Progenitor cell of endocrine pancreas (in vitro differentiated cells): ENCODE measurements at regions not wholly inside any gene's neighbourhood (a gene's known extent, or its start where the extent isn't known, plus 50 kb on each side); places are given as distances from the start of the nearest gene placed in this dataset.

Experiments used
- DNase-seq: peaks from one replicate; pipeline ENCODE4 v3.0.0; 2021; ENCODE audit warnings: low spot score; ENCODE audit not compliant: unreplicated experiment
- H3K27ac Mint-ChIP-seq: 2 replicates; pipeline ENCODE4 v1.8.0; 2021; ENCODE audit warnings: mild to moderate bottlenecking, moderate library complexity, mixed read lengths
- H3K27me3 Mint-ChIP-seq: 2 replicates; pipeline ENCODE4 v1.8.0; 2021; ENCODE audit warnings: mixed read lengths
- H3K36me3 Mint-ChIP-seq: 2 replicates; pipeline ENCODE4 v1.8.0; 2022; ENCODE audit warnings: mixed read lengths; ENCODE audit not compliant: insufficient read depth
- H3K4me1 Mint-ChIP-seq: 2 replicates; pipeline ENCODE4 v1.8.0; 2021; ENCODE audit warnings: low read depth, mixed read lengths
- H3K4me3 Mint-ChIP-seq: 2 replicates; pipeline ENCODE4 v1.8.0; 2021; ENCODE audit warnings: low read depth, mild to moderate bottlenecking, moderate library complexity, mixed read lengths
- H3K9me3 Mint-ChIP-seq: 2 replicates; pipeline ENCODE4 v1.8.0; 2021; ENCODE audit warnings: low read depth, mixed read lengths
- CTCF ChIP-seq: fragments of 200-600 bp; sonication (generic); IDR thresholded peaks from one replicate; pipeline ENCODE4 v1.5.0; 2021; ENCODE audit warnings: antibody characterized with exemption, mild to moderate bottlenecking; ENCODE audit not compliant: unreplicated experiment

- H3K27ac Mint-ChIP-seq: no peak overlapping the region
- H3K27me3 Mint-ChIP-seq: peaks cover 4% of the 10 kb centered on the region
Measured at GRCh38 chr6:145012039-145012662, 723.2 kb downstream of the EPM2A start.

GRCh38 chr6:145015739-145016558, 719.4 kb downstream of the EPM2A start:
- Mint-ChIP-seq H3K9me3 (no peaks in the 10 kb centered on the region), H3K4me1 (peaks cover 13% of the 10 kb centered on the region), H3K27ac (peak overlapping the region; percentile 84), H3K36me3 (no peaks in the 10 kb centered on the region), H3K27me3 (peaks cover 4% of the 10 kb centered on the region), H3K4me3 (no peak overlapping the region)
- no peak for DNase-seq
- TF ChIP-seq CTCF: no peak

More at GRCh38 chr6:145012039-145012662, 723.2 kb downstream of the EPM2A start:
- Mint-ChIP-seq H3K4me1 (peaks cover 7% of the 10 kb centered on the region), H3K36me3 (no peaks in the 10 kb centered on the region), H3K4me3 (no peak overlapping the region), H3K9me3 (no peaks in the 10 kb centered on the region)
- no peak for TF ChIP-seq CTCF
- no peak for DNase-seq

- no peak for TF ChIP-seq CTCF
- Mint-ChIP-seq H3K27me3 (peaks cover 2% of the 10 kb centered on the region), H3K27ac (no peak overlapping the region), H3K36me3 (no peaks in the 10 kb centered on the region), H3K9me3 (no peaks in the 10 kb centered on the region), H3K4me1 (peaks cover 13% of the 10 kb centered on the region), H3K4me3 (no peak overlapping the region)
- DNase-seq: no peak
Measured at GRCh38 chr6:145017051-145017450, 718.3 kb downstream of the EPM2A start.

GRCh38 chr6:145017516-145017915, 717.8 kb downstream of the EPM2A start:
- H3K9me3 Mint-ChIP-seq: no peaks in the 10 kb centered on the region
- H3K27ac Mint-ChIP-seq: no peak overlapping the region
- no peak for DNase-seq
- H3K4me1 Mint-ChIP-seq: peaks cover 15% of the 10 kb centered on the region
- no peak overlapping the region for H3K4me3 Mint-ChIP-seq
- TF ChIP-seq CTCF: no peak
- H3K27me3 Mint-ChIP-seq: no peaks in the 10 kb centered on the region
- H3K36me3 Mint-ChIP-seq: no peaks in the 10 kb centered on the region

- Mint-ChIP-seq H3K4me3 (no peak overlapping the region), H3K27me3 (no peaks in the 10 kb centered on the region), H3K9me3 (no peaks in the 10 kb centered on the region), H3K36me3 (no peaks in the 10 kb centered on the region), H3K4me1 (peaks cover 19% of the 10 kb centered on the region), H3K27ac (no peak overlapping the region)
- DNase-seq: no peak
- no peak for TF ChIP-seq CTCF
Measured at GRCh38 chr6:145018027-145018426, 717.3 kb downstream of the EPM2A start.
